ENCODE measurements at regions not wholly inside any gene's neighbourhood (a gene's known extent, or its start where the extent isn't known, plus 50 kb on each side); places are given as distances from the start of the nearest gene placed in this dataset.

- Histone ChIP-seq H3K4me2 (ENCODE audit: low read length) (no peak overlapping the region), H3K9ac (no peak overlapping the region), H3K79me2 (no peaks in the 10 kb centered on the region), H3K27me3 (ENCODE audit: control insufficient read depth, insufficient read depth, low read length) (no peaks in the 10 kb centered on the region), H3K36me3 (ENCODE audit: control insufficient read depth, insufficient read depth, low read length) (no peaks in the 10 kb centered on the region), H2AFZ (no peak overlapping the region), H3K27ac (no peak overlapping the region), H3K9me3 (ENCODE audit: control insufficient read depth, low read length) (no peaks in the 10 kb centered on the region), H3K4me1 (no peaks in the 10 kb centered on the region), H3K4me3 (ENCODE audit: low read depth, low read length) (no peak overlapping the region)
- TF ChIP-seq CTCF (IDR thresholded peaks at IDR 0.05) = no peak
Observed at GRCh38 chr10:89873055-89873454, 171.7 kb downstream of the KIF20B start.

GRCh38 chr10:89875557-89875956 lies 174.2 kb downstream of the KIF20B start:
- Histone ChIP-seq H2AFZ (no peak overlapping the region), H3K4me2 (ENCODE audit: low read length) (no peak overlapping the region)
- TF ChIP-seq CTCF (IDR thresholded peaks at IDR 0.05) = no peak

DNA sequence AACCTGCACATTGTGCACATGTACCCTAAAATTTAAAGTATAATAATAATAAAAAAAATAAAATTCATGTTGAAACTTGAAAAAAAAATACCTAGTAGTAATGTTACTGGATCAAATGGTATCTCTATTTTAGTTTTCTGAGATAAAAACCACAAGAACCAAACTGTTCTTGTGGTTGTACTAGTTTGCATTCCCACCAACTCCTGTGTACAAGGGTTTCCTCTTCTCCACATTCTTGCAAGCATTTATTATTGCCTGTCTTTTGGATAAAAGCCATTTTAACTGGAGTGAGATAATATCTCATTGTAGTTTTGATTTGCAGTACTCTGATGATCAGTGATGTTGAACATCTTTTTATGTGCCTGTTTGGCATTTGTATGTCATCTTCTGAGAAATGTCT lies 177.7 kb downstream of the KIF20B start:
- Histone ChIP-seq H3K4me3 (ENCODE audit: low read depth, low read length) (no peak overlapping the region), H3K27me3 (ENCODE audit: control insufficient read depth, insufficient read depth, low read length) (no peaks in the 10 kb centered on the region), H3K9me3 (ENCODE audit: control insufficient read depth, low read length) (no peaks in the 10 kb centered on the region), H3K4me1 (no peaks in the 10 kb centered on the region), H3K79me2 (no peaks in the 10 kb centered on the region), H3K4me2 (ENCODE audit: low read length) (no peak overlapping the region), H3K9ac (no peak overlapping the region), H3K27ac (no peak overlapping the region), H3K36me3 (ENCODE audit: control insufficient read depth, insufficient read depth, low read length) (no peaks in the 10 kb centered on the region), H2AFZ (no peak overlapping the region)
- TF ChIP-seq CTCF (IDR thresholded peaks at IDR 0.05) = no peak

More at GRCh38 chr10:89875557-89875956, 174.2 kb downstream of the KIF20B start:
- Histone ChIP-seq H3K36me3 (ENCODE audit: control insufficient read depth, insufficient read depth, low read length) (no peaks in the 10 kb centered on the region), H3K9me3 (ENCODE audit: control insufficient read depth, low read length) (no peaks in the 10 kb centered on the region), H3K4me1 (no peaks in the 10 kb centered on the region), H3K27me3 (ENCODE audit: control insufficient read depth, insufficient read depth, low read length) (no peaks in the 10 kb centered on the region), H3K27ac (no peak overlapping the region), H3K4me3 (ENCODE audit: low read depth, low read length) (no peak overlapping the region), H3K79me2 (no peaks in the 10 kb centered on the region), H3K9ac (no peak overlapping the region)

GRCh38 chr10:89887406-89887805 lies 186.0 kb downstream of the KIF20B start:
- Histone ChIP-seq H3K36me3 (ENCODE audit: control insufficient read depth, insufficient read depth, low read length) (no peaks in the 10 kb centered on the region), H3K79me2 (no peaks in the 10 kb centered on the region), H2AFZ (no peak overlapping the region), H3K27me3 (ENCODE audit: control insufficient read depth, insufficient read depth, low read length) (no peaks in the 10 kb centered on the region), H3K9me3 (ENCODE audit: control insufficient read depth, low read length) (no peaks in the 10 kb centered on the region), H3K4me3 (ENCODE audit: low read depth, low read length) (no peak overlapping the region), H3K4me1 (no peaks in the 10 kb centered on the region), H3K9ac (no peak overlapping the region), H3K4me2 (ENCODE audit: low read length) (no peak overlapping the region), H3K27ac (no peak overlapping the region)
- no peak for TF ChIP-seq CTCF (IDR thresholded peaks at IDR 0.05)

GRCh38 chr10:89887830-89888229 lies 186.4 kb downstream of the KIF20B start:
- Histone ChIP-seq H3K4me1 (no peaks in the 10 kb centered on the region), H3K27ac (no peak overlapping the region), H3K79me2 (no peaks in the 10 kb centered on the region), H3K4me2 (ENCODE audit: low read length) (no peak overlapping the region), H3K27me3 (ENCODE audit: control insufficient read depth, insufficient read depth, low read length) (no peaks in the 10 kb centered on the region), H3K9ac (no peak overlapping the region), H3K4me3 (ENCODE audit: low read depth, low read length) (no peak overlapping the region), H3K9me3 (ENCODE audit: control insufficient read depth, low read length) (no peaks in the 10 kb centered on the region), H2AFZ (no peak overlapping the region), H3K36me3 (ENCODE audit: control insufficient read depth, insufficient read depth, low read length) (no peaks in the 10 kb centered on the region)
- no peak for TF ChIP-seq CTCF (IDR thresholded peaks at IDR 0.05)

Measured in parathyroid adenoma (tissue), 2 donors.